ENCODE measurements at regions not wholly inside any gene's neighbourhood (a gene's known extent, or its start where the extent isn't known, plus 50 kb on each side); places are given as distances from the start of the nearest gene placed in this dataset.

GRCh38 chr9:118336943-118337330, 632.7 kb downstream of the TLR4 start:
- TF ChIP-seq, protein P1, sequence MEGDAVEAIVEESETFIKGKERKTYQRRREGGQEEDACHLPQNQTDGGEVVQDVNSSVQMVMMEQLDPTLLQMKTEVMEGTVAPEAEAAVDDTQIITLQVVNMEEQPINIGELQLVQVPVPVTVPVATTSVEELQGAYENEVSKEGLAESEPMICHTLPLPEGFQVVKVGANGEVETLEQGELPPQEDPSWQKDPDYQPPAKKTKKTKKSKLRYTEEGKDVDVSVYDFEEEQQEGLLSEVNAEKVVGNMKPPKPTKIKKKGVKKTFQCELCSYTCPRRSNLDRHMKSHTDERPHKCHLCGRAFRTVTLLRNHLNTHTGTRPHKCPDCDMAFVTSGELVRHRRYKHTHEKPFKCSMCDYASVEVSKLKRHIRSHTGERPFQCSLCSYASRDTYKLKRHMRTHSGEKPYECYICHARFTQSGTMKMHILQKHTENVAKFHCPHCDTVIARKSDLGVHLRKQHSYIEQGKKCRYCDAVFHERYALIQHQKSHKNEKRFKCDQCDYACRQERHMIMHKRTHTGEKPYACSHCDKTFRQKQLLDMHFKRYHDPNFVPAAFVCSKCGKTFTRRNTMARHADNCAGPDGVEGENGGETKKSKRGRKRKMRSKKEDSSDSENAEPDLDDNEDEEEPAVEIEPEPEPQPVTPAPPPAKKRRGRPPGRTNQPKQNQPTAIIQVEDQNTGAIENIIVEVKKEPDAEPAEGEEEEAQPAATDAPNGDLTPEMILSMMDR (IDR thresholded peaks at IDR 0.05), result no peak
- no peak for TF ChIP-seq EZH2phosphoT487 (IDR thresholded peaks at IDR 0.05)
